DOHH2 (cell line): ENCODE measurements at regions not wholly inside any gene's neighbourhood (a gene's known extent, or its start where the extent isn't known, plus 50 kb on each side); places are given as distances from the start of the nearest gene placed in this dataset.

Experiments
- H3F3A ChIP-seq: fragments of 200-600 bp; sonication (generic), shearing (Covaris generic); 2 replicates; pipeline ENCODE4 v1.6.0; 2016; ENCODE audit warnings: antibody characterized with exemption, mild to moderate bottlenecking; ENCODE audit not compliant: control insufficient read depth, insufficient read depth
- H3K27ac ChIP-seq: fragments of 200-600 bp; sonication (generic); 2 replicates; pipeline ENCODE4 v1.5.1; 2014; ENCODE audit warnings: low read depth, mild to moderate bottlenecking, low read length, moderate library complexity
- H3K27me3 ChIP-seq: fragments of 200-600 bp; sonication (generic); 2 replicates; pipeline ENCODE4 v1.6.1; 2014; ENCODE audit warnings: mild to moderate bottlenecking, low read length, mixed read lengths; ENCODE audit not compliant: control insufficient read depth
- H3K36me3 ChIP-seq: fragments of 200-600 bp; sonication (generic); 2 replicates; pipeline ENCODE4 v1.6.1; 2014; ENCODE audit warnings: mild to moderate bottlenecking, low read length, moderate library complexity, mixed read lengths; ENCODE audit not compliant: control insufficient read depth
- H3K4me1 ChIP-seq: fragments of 200-600 bp; sonication (generic); 2 replicates; pipeline ENCODE4 v1.6.1; 2014; ENCODE audit warnings: mild to moderate bottlenecking, low read length, mixed read lengths; ENCODE audit not compliant: control insufficient read depth
- H3K4me2 ChIP-seq: fragments of 200-600 bp; sonication (generic); 2 replicates; pipeline ENCODE4 v1.6.0; 2014; ENCODE audit warnings: mild to moderate bottlenecking, low read length, moderate library complexity
- H3K4me3 ChIP-seq: fragments of 200-600 bp; sonication (generic); 2 replicates; pipeline ENCODE4 v1.5.1; 2014; ENCODE audit warnings: mild to moderate bottlenecking, low read length, mixed read lengths
- H3K79me2 ChIP-seq: fragments of 200-600 bp; sonication (generic); 2 replicates; pipeline ENCODE4 v1.6.1; 2014; ENCODE audit warnings: mild to moderate bottlenecking, low read length, mixed read lengths; ENCODE audit not compliant: control insufficient read depth
- H3K9me2 ChIP-seq: fragments of 200-600 bp; sonication (generic); replicated peaks from 2 replicates; pipeline ENCODE4 v1.6.1; 2014; ENCODE audit warnings: mild to moderate bottlenecking, low read length, mixed read lengths; ENCODE audit not compliant: control insufficient read depth
- H3K9me3 ChIP-seq: fragments of 200-600 bp; sonication (generic); 2 replicates; pipeline ENCODE4 v1.6.1; 2014; ENCODE audit warnings: antibody characterized with exemption, low read length, mixed read lengths; ENCODE audit not compliant: control insufficient read depth, insufficient read depth
- H4K20me1 ChIP-seq: fragments of 200-600 bp; sonication (generic); 2 replicates; pipeline ENCODE4 v1.6.0; 2014; ENCODE audit warnings: low read depth, mild to moderate bottlenecking, antibody characterized with exemption, low read length, moderate library complexity; ENCODE audit not compliant: control insufficient read depth, insufficient read depth
- EZH2phosphoT487 ChIP-seq: fragments of 200-600 bp; sonication (generic); IDR thresholded peaks from 2 replicates; pipeline ENCODE4 v1.6.1; 2017; ENCODE audit warnings: borderline replicate concordance, mild to moderate bottlenecking, antibody characterized with exemption, low read length, moderate library complexity, mixed read lengths
- TF ChIP-seq, protein P1 (sequence below): fragments of 200-600 bp; sonication (generic); IDR thresholded peaks from one replicate; pipeline ENCODE4 v1.5.1; 2014; ENCODE audit warnings: antibody characterized with exemption, mild to moderate bottlenecking, low read depth, low read length; ENCODE audit not compliant: poor library complexity, severe bottlenecking

DNA sequence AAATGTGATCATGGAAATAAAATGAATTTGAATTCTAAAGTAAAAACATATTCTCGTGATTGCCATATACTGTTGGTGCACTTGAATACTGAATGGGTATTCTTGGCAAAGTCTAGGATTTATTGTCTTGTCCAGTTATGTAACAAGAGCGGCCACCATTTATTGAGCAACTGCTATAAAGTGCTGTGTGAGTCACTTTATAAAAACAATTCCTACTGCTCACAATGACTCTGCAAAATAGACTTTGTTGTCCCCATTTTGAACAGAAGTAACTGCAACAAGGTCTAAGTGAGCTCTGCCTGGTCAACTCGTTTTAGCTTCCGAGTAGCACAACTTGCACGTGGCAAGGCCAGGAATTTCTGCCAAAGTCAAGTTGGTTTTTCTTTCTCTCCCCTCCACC lies 995.6 kb upstream of the FANCL start:
- TF ChIP-seq, protein P1, sequence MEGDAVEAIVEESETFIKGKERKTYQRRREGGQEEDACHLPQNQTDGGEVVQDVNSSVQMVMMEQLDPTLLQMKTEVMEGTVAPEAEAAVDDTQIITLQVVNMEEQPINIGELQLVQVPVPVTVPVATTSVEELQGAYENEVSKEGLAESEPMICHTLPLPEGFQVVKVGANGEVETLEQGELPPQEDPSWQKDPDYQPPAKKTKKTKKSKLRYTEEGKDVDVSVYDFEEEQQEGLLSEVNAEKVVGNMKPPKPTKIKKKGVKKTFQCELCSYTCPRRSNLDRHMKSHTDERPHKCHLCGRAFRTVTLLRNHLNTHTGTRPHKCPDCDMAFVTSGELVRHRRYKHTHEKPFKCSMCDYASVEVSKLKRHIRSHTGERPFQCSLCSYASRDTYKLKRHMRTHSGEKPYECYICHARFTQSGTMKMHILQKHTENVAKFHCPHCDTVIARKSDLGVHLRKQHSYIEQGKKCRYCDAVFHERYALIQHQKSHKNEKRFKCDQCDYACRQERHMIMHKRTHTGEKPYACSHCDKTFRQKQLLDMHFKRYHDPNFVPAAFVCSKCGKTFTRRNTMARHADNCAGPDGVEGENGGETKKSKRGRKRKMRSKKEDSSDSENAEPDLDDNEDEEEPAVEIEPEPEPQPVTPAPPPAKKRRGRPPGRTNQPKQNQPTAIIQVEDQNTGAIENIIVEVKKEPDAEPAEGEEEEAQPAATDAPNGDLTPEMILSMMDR: no peak
- TF ChIP-seq EZH2phosphoT487: no peak
- Histone ChIP-seq H3K4me2 (no peak overlapping the region), H3K27ac (no peak overlapping the region), H3K27me3 (peaks cover 4% of the 10 kb centered on the region; the same call in 1 of the 2 replicates), H3K9me2 (no peaks in the 10 kb centered on the region), H3K79me2 (no peaks in the 10 kb centered on the region), H3K4me3 (no peak overlapping the region), H3F3A (no peaks in the 10 kb centered on the region), H3K36me3 (no peaks in the 10 kb centered on the region), H3K4me1 (peaks cover 10% of the 10 kb centered on the region), H4K20me1 (no peaks in the 10 kb centered on the region), H3K9me3 (no peaks in the 10 kb centered on the region)

- H3K27ac ChIP-seq: no peak overlapping the region
- no peaks in the 10 kb centered on the region for H4K20me1 ChIP-seq
- no peaks in the 10 kb centered on the region for H3F3A ChIP-seq
- no peaks in the 10 kb centered on the region for H3K9me2 ChIP-seq
- H3K4me3 ChIP-seq: no peak overlapping the region
- peaks cover 10% of the 10 kb centered on the region for H3K4me1 ChIP-seq
- TF ChIP-seq, protein P1: no peak
- no peak for TF ChIP-seq EZH2phosphoT487
- H3K27me3 ChIP-seq: no peaks in the 10 kb centered on the region
- no peak overlapping the region for H3K4me2 ChIP-seq
- no peaks in the 10 kb centered on the region for H3K9me3 ChIP-seq
- no peaks in the 10 kb centered on the region for H3K79me2 ChIP-seq
- H3K36me3 ChIP-seq: no peaks in the 10 kb centered on the region
Measured at GRCh38 chr2:59233920-59234319, 992.8 kb upstream of the FANCL start.

DNA sequence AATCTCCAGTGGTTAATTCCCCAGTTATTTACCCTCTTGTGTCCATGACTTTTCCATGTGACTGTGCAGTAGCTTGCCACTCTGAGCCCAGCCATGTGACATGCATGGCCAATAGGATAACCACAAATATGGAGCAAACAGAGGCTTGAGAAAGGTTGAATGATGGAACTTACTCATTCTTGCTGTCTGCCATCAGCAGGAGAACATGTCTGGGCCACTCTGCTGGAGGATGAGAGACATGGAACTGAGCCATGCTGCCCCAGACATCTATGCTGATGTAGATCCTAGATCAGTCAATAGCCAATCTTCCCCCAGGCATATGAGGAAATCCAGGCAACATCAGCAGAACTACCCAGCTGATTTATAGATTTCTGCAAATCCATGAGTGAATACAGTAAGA lies 992.3 kb upstream of the FANCL start:
- Histone ChIP-seq H3K4me1 (peaks cover 10% of the 10 kb centered on the region), H3K27ac (no peak overlapping the region), H3K36me3 (no peaks in the 10 kb centered on the region), H3K9me2 (no peaks in the 10 kb centered on the region), H4K20me1 (no peaks in the 10 kb centered on the region), H3K9me3 (no peaks in the 10 kb centered on the region), H3K79me2 (no peaks in the 10 kb centered on the region), H3K4me2 (no peak overlapping the region), H3K4me3 (no peak overlapping the region), H3K27me3 (no peaks in the 10 kb centered on the region), H3F3A (no peaks in the 10 kb centered on the region)
- TF ChIP-seq, protein P1: no peak
- no peak for TF ChIP-seq EZH2phosphoT487
